ENCODE measurements at regions not wholly inside any gene's neighbourhood (a gene's known extent, or its start where the extent isn't known, plus 50 kb on each side); places are given as distances from the start of the nearest gene placed in this dataset.
A peak's percentile ranks its signal among the peaks of the same experiment; 100 is the strongest.
"Not testable (repeated sequence)": the region's sequence is repeated elsewhere in the genome, so short reads cannot be mapped to it uniquely, and the experiment has no call there.

- DNase-seq: not testable (repeated sequence)
Measured at GRCh38 chr16:31581065-31581464, 53.4 kb downstream of the AHSP start.

GRCh38 chr16:31601737-31602384, 74.2 kb downstream of the AHSP start:
- DNase-seq: not testable (repeated sequence)

- no peak for DNase-seq
Measured at GRCh38 chr16:31618130-31618529, 90.4 kb downstream of the AHSP start.

- no peak for DNase-seq
Measured at GRCh38 chr16:31636433-31636832, 108.7 kb downstream of the AHSP start.

GRCh38 chr16:31641279-31641678, 113.6 kb downstream of the AHSP start:
- no peak for DNase-seq

GRCh38 chr16:31655674-31656073, 128.0 kb downstream of the AHSP start:
- not testable (repeated sequence) for DNase-seq

GRCh38 chr16:31664683-31665482, 137.2 kb downstream of the AHSP start:
- DNase-seq: no peak

- DNase-seq: no peak
Measured at GRCh38 chr16:31674686-31675085, 147.0 kb downstream of the AHSP start.

- no peak for DNase-seq
Measured at GRCh38 chr16:31676731-31677130, 149.0 kb downstream of the AHSP start.

GRCh38 chr16:31678649-31679325, 151.1 kb downstream of the AHSP start:
- DNase-seq: no peak

- not testable (repeated sequence) for DNase-seq
Measured at GRCh38 chr16:31689331-31689730, 161.6 kb downstream of the AHSP start.

- DNase-seq: not testable (repeated sequence)
Measured at GRCh38 chr16:31692338-31692737, 164.6 kb downstream of the AHSP start.

- DNase-seq: no peak
Measured at GRCh38 chr16:31693733-31694132, 166.0 kb downstream of the AHSP start.

- DNase-seq: no peak
Measured at GRCh38 chr16:31694461-31694860, 166.8 kb downstream of the AHSP start.

- DNase-seq: no peak
Measured at GRCh38 chr16:31695667-31696066, 168.0 kb downstream of the AHSP start.

GRCh38 chr16:31696968-31697743, 169.5 kb downstream of the AHSP start:
- peak; percentile 63 for DNase-seq

GRCh38 chr16:31697744-31698125, 170.0 kb downstream of the AHSP start:
- DNase-seq: no peak

- DNase-seq: no peak
Measured at GRCh38 chr16:31698901-31699300, 171.2 kb downstream of the AHSP start.

- DNase-seq: no peak
Measured at GRCh38 chr16:31699601-31700000, 171.9 kb downstream of the AHSP start.

- DNase-seq: peak; percentile 79
Measured at GRCh38 chr16:31700200-31700529, 172.5 kb downstream of the AHSP start.

GRCh38 chr16:31700530-31701388, 172.8 kb upstream of the ZNF267 start:
- no peak for DNase-seq

- DNase-seq: no peak
Measured at GRCh38 chr16:31701734-31702133, 171.9 kb upstream of the ZNF267 start.
